Suprapubic skin (tissue), 4 donors: ENCODE measurements at regions not wholly inside any gene's neighbourhood (a gene's known extent, or its start where the extent isn't known, plus 50 kb on each side); places are given as distances from the start of the nearest gene placed in this dataset.

Experiments
- CTCF ChIP-seq, 2 donors: fragments of 200-600 bp in 1 of 2; fragments of 450-650 bp in 1 of 2; sonication (generic) in 1 of 2; IDR thresholded peaks; one replicate each; pipeline ENCODE4 v1.5.1; 2016 to 2019; ENCODE audit warnings: antibody characterized with exemption in 2 of 2, mild to moderate bottlenecking in 1 of 2, moderate library complexity in 1 of 2
- EP300 ChIP-seq: sonication (generic); formaldehyde crosslinking; IDR thresholded peaks from one replicate; pipeline ENCODE4 v1.6.1; 2017; ENCODE audit warnings: antibody characterized with exemption
- POLR2A ChIP-seq, 2 donors: fragments of 450-650 bp; IDR thresholded peaks; one replicate each; pipeline ENCODE4 v1.6.1; 2017; ENCODE audit warnings: antibody characterized with exemption in 2 of 2, mild to moderate bottlenecking in 2 of 2, moderate library complexity in 2 of 2
- POLR2AphosphoS5 ChIP-seq, 3 donors: sonication (generic); formaldehyde crosslinking; IDR thresholded peaks; one replicate each; pipeline ENCODE4 v1.6.1; 2017; ENCODE audit warnings: antibody characterized with exemption in 3 of 3

GRCh38 chr12:105674871-105675699, 344.6 kb downstream of the C12orf75 start:
- TF ChIP-seq CTCF (IDR thresholded peaks at IDR 0.05) = no peak
- no peak for TF ChIP-seq EP300
- TF ChIP-seq POLR2A (IDR thresholded peaks at IDR 0.05) = no peak
- TF ChIP-seq POLR2AphosphoS5 (IDR thresholded peaks at IDR 0.05) = no peak
